GM18519 (cell line): ENCODE measurements at regions not wholly inside any gene's neighbourhood (a gene's known extent, or its start where the extent isn't known, plus 50 kb on each side); places are given as distances from the start of the nearest gene placed in this dataset.

Experiments used
- ATAC-seq: cut with Tn5 transposase; IDR thresholded peaks from one replicate; pipeline ENCODE4 v1.9.1; 2021; ENCODE audit warnings: mild to moderate bottlenecking, moderate library complexity; ENCODE audit not compliant: unreplicated experiment, low FRiP score

GRCh38 chr7:136079934-136080333 is 102.8 kb upstream of the MTPN start:
- no peak for ATAC-seq

GRCh38 chr7:136079478-136079892 is 102.3 kb upstream of the MTPN start:
- ATAC-seq, result no peak

GRCh38 chr7:136079066-136079465 is 101.9 kb upstream of the MTPN start:
- no peak for ATAC-seq

- ATAC-seq, result no peak
Measured at GRCh38 chr7:136078630-136079029, 101.5 kb upstream of the MTPN start.

- no peak for ATAC-seq
Measured at GRCh38 chr7:136076954-136077353, 99.8 kb upstream of the MTPN start.

GRCh38 chr7:136074843-136075242 is 97.7 kb upstream of the MTPN start:
- ATAC-seq, result no peak

GRCh38 chr7:136072447-136072846 is 95.3 kb upstream of the MTPN start:
- ATAC-seq, result no peak

GRCh38 chr7:136070736-136071505 is 93.8 kb upstream of the MTPN start:
- no peak for ATAC-seq

- no peak for ATAC-seq
Measured at GRCh38 chr7:136069840-136070529, 92.8 kb upstream of the MTPN start.

- ATAC-seq, result no peak
Measured at GRCh38 chr7:136067277-136067676, 90.1 kb upstream of the MTPN start.

- ATAC-seq, result no peak
Measured at GRCh38 chr7:136066304-136067143, 89.4 kb upstream of the MTPN start.

GRCh38 chr7:136064627-136065237 is 87.6 kb upstream of the MTPN start:
- no peak for ATAC-seq

- no peak for ATAC-seq
Measured at GRCh38 chr7:136064081-136064480, 86.9 kb upstream of the MTPN start.

GRCh38 chr7:136063326-136063666 is 86.1 kb upstream of the MTPN start:
- no peak for ATAC-seq

GRCh38 chr7:136062625-136063325 is 85.6 kb upstream of the MTPN start:
- no peak for ATAC-seq

- no peak for ATAC-seq
Measured at GRCh38 chr7:136061433-136061832, 84.3 kb upstream of the MTPN start.

GRCh38 chr7:136058546-136058945 is 81.4 kb upstream of the MTPN start:
- no peak for ATAC-seq

- no peak for ATAC-seq
Measured at GRCh38 chr7:136057509-136057908, 80.3 kb upstream of the MTPN start.

- ATAC-seq, result no peak
Measured at GRCh38 chr7:136056651-136057231, 79.6 kb upstream of the MTPN start.

GRCh38 chr7:136055266-136055665 is 78.1 kb upstream of the MTPN start:
- no peak for ATAC-seq
